Peyer's patch (tissue), 4 donors: ENCODE measurements at regions not wholly inside any gene's neighbourhood (a gene's known extent, or its start where the extent isn't known, plus 50 kb on each side); places are given as distances from the start of the nearest gene placed in this dataset.

Experiments used
- POLR2A ChIP-seq, 2 donors: fragments of 450-650 bp; IDR thresholded peaks; one replicate each; pipeline ENCODE4 v1.5.1; 2017; ENCODE audit warnings: antibody characterized with exemption in 2 of 2, mild to moderate bottlenecking in 2 of 2, moderate library complexity in 2 of 2
- TF ChIP-seq, protein P1 (sequence below), 6 experiments: fragments of 450-650 bp in 4 of 6; fragments of 200-600 bp in 2 of 6; sonication (generic) in 1 of 6; IDR thresholded peaks; one replicate each; pipeline ENCODE4 v1.5.1; 2017 to 2019; ENCODE audit warnings: antibody characterized with exemption in 6 of 6, mild to moderate bottlenecking in 3 of 6, moderate library complexity in 1 of 6

- TF ChIP-seq, protein P1, sequence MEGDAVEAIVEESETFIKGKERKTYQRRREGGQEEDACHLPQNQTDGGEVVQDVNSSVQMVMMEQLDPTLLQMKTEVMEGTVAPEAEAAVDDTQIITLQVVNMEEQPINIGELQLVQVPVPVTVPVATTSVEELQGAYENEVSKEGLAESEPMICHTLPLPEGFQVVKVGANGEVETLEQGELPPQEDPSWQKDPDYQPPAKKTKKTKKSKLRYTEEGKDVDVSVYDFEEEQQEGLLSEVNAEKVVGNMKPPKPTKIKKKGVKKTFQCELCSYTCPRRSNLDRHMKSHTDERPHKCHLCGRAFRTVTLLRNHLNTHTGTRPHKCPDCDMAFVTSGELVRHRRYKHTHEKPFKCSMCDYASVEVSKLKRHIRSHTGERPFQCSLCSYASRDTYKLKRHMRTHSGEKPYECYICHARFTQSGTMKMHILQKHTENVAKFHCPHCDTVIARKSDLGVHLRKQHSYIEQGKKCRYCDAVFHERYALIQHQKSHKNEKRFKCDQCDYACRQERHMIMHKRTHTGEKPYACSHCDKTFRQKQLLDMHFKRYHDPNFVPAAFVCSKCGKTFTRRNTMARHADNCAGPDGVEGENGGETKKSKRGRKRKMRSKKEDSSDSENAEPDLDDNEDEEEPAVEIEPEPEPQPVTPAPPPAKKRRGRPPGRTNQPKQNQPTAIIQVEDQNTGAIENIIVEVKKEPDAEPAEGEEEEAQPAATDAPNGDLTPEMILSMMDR (IDR thresholded peaks at IDR 0.05), result no peak
- TF ChIP-seq POLR2A (IDR thresholded peaks at IDR 0.05), result no peak
These were observed 186.0 kb downstream of the PAH start for GRCh38 chr12:102730996-102731395.
